SK-MEL-5 (cell line): ENCODE measurements at regions not wholly inside any gene's neighbourhood (a gene's known extent, or its start where the extent isn't known, plus 50 kb on each side); places are given as distances from the start of the nearest gene placed in this dataset.

Source experiments
- DNase-seq: peaks from one replicate; pipeline ENCODE4 v3.0.0-alpha.2; 2016; ENCODE audit warnings: low read depth, low spot score
- in situ Hi-C: cut with HindIII; loops from 2 replicates; pipeline ENCODE4 v1.10.0; 2016; ENCODE audit warnings: low sequenced_read_pairs, high pct_unique_total_duplicates, low pct_unique_long_range_greater_than_20kb

GRCh38 chr10:29007748-29008610 is 280.9 kb upstream of the LYZL1 start:
- DNase-seq, result peak; percentile 99
- in situ Hi-C loops, result no loop called here

- in situ Hi-C loops, result no loop called here
- DNase-seq, result no peak
These were observed 279.4 kb upstream of the LYZL1 start for GRCh38 chr10:29009464-29009863.

- in situ Hi-C loops, result no loop called here
- peak; percentile 50 for DNase-seq
These were observed 277.4 kb upstream of the LYZL1 start for GRCh38 chr10:29011516-29011915.

GRCh38 chr10:29012926-29013554 is 275.8 kb upstream of the LYZL1 start:
- no peak for DNase-seq
- in situ Hi-C loops, result no loop called here

- DNase-seq, result no peak
- in situ Hi-C loops, result no loop called here
These were observed 267.3 kb upstream of the LYZL1 start for GRCh38 chr10:29021591-29021990.

GRCh38 chr10:29022513-29022912 is 266.4 kb upstream of the LYZL1 start:
- DNase-seq, result no peak
- in situ Hi-C loops, result no loop called here

- in situ Hi-C loops, result no loop called here
These were observed 265.2 kb upstream of the LYZL1 start for GRCh38 chr10:29023678-29024077.

GRCh38 chr10:29026065-29026797 is 262.6 kb upstream of the LYZL1 start:
- DNase-seq, result no peak
- in situ Hi-C loops, result no loop called here

More at GRCh38 chr10:29023678-29024077, 265.2 kb upstream of the LYZL1 start:
- DNase-seq, result no peak

GRCh38 chr10:29026802-29027580 is 261.9 kb upstream of the LYZL1 start:
- no peak for DNase-seq
- in situ Hi-C loops, result no loop called here

- in situ Hi-C loops, result no loop called here
- DNase-seq, result no peak
These were observed 260.4 kb upstream of the LYZL1 start for GRCh38 chr10:29028486-29028885.

GRCh38 chr10:29030900-29031299 is 258.0 kb upstream of the LYZL1 start:
- in situ Hi-C loops, result no loop called here
- no peak for DNase-seq

- DNase-seq, result no peak
- in situ Hi-C loops, result no loop called here
These were observed 256.7 kb upstream of the LYZL1 start for GRCh38 chr10:29032169-29032568.

GRCh38 chr10:29033311-29033940 is 255.4 kb upstream of the LYZL1 start:
- DNase-seq, result no peak
- in situ Hi-C loops, result no loop called here

GRCh38 chr10:29034592-29034991 is 254.3 kb upstream of the LYZL1 start:
- DNase-seq, result no peak
- in situ Hi-C loops, result no loop called here

- in situ Hi-C loops, result no loop called here
- DNase-seq, result no peak
These were observed 253.1 kb upstream of the LYZL1 start for GRCh38 chr10:29035721-29036120.

- in situ Hi-C loops, result no loop called here
These were observed 251.3 kb upstream of the LYZL1 start for GRCh38 chr10:29037348-29038113.

GRCh38 chr10:29039091-29039490 is 249.8 kb upstream of the LYZL1 start:
- DNase-seq, result no peak
- in situ Hi-C loops, result no loop called here

More at GRCh38 chr10:29037348-29038113, 251.3 kb upstream of the LYZL1 start:
- no peak for DNase-seq
